ENCODE measurements at regions not wholly inside any gene's neighbourhood (a gene's known extent, or its start where the extent isn't known, plus 50 kb on each side); places are given as distances from the start of the nearest gene placed in this dataset.

- no peaks in the 10 kb centered on the region for H3K36me3 Mint-ChIP-seq
- no peak overlapping the region for H3K27ac Mint-ChIP-seq
- no peaks in the 10 kb centered on the region for H3K9me3 Mint-ChIP-seq
- ATAC-seq: no peak
- no peaks in the 10 kb centered on the region for H3K4me1 Mint-ChIP-seq
- no peaks in the 10 kb centered on the region for H3K27me3 Mint-ChIP-seq
- no peak overlapping the region for H3K4me3 Mint-ChIP-seq
Measured at GRCh38 chr2:136522724-136523123, 242.6 kb upstream of the THSD7B start.

DNA sequence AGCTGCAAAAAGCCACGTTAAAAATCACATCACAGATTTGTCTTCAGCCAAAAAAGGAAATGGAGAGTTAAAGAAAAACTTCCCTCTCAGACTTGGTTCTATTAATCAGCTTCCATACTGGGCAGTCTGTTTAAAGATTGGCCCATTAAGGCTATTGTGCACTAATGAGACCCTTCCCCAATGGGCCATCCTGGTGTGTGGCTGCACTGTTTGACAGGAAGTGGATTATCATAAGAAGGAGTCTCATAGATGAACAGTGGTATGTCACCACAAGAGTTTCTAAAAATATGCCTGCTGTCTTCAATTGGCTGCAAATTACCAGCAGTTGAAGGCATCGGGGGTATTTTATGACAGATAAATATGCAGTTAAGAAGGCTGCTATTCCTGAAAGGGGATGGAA is 247.6 kb upstream of the THSD7B start:
- Mint-ChIP-seq H3K9me3 (no peaks in the 10 kb centered on the region), H3K4me3 (no peak overlapping the region), H3K27ac (no peak overlapping the region), H3K27me3 (peaks cover 25% of the 10 kb centered on the region), H3K4me1 (no peaks in the 10 kb centered on the region), H3K36me3 (no peaks in the 10 kb centered on the region)
- no peak for ATAC-seq

- Mint-ChIP-seq H3K4me1 (no peaks in the 10 kb centered on the region), H3K9me3 (no peaks in the 10 kb centered on the region), H3K27me3 (peaks cover 30% of the 10 kb centered on the region), H3K4me3 (no peak overlapping the region), H3K36me3 (no peaks in the 10 kb centered on the region), H3K27ac (no peak overlapping the region)
- ATAC-seq: no peak
Measured at GRCh38 chr2:136510244-136510643, 255.1 kb upstream of the THSD7B start.

- Mint-ChIP-seq H3K9me3 (no peaks in the 10 kb centered on the region), H3K27ac (no peak overlapping the region), H3K27me3 (peaks cover 16% of the 10 kb centered on the region), H3K36me3 (no peaks in the 10 kb centered on the region), H3K4me3 (no peak overlapping the region), H3K4me1 (no peaks in the 10 kb centered on the region)
- ATAC-seq: no peak
Measured at GRCh38 chr2:136505462-136505861, 259.9 kb upstream of the THSD7B start.

DNA sequence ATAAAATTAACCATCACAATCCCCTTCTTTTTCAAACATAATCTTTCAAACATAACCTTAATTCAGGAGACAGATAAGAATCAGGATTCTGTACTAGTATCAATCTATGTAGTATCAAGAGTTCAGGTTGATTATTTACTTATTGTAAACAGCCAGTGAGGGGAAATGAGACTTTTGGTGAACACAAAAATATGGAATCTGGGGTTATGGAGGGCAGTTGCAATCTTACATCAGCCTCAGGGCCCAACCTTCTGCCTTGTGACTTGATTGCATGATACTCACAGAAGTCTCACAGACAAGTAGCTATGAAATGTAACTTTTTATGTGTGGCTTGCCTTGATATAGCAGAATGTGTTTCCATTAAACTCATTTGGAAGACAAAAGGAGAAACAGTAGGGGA is 262.7 kb upstream of the THSD7B start:
- Mint-ChIP-seq H3K4me1 (no peaks in the 10 kb centered on the region), H3K9me3 (no peaks in the 10 kb centered on the region), H3K4me3 (no peak overlapping the region), H3K27me3 (peaks cover 7% of the 10 kb centered on the region), H3K36me3 (no peaks in the 10 kb centered on the region), H3K27ac (no peak overlapping the region)
- no peak for ATAC-seq

DNA sequence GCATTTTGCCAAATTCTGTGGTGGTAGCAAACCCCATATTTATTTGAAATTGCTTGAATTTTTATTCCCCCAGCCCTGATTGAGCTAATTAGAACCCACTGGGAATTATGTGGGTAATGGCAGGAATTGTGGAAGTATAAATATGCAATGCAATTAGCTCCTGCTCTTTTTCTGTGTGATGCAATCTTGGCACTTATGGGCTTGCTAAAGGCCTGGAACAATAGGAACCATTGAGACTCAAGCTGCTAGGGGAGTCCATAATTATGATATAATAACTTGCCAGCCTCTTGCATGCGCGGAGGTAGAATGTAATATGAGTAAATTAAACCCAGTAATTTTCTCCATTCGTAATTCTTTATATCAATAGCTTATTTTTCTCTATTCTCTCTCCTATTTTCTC is 267.6 kb upstream of the THSD7B start:
- H3K36me3 Mint-ChIP-seq: no peaks in the 10 kb centered on the region
- H3K27ac Mint-ChIP-seq: no peak overlapping the region
- ATAC-seq: no peak
- H3K4me1 Mint-ChIP-seq: peaks cover 6% of the 10 kb centered on the region
- no peaks in the 10 kb centered on the region for H3K9me3 Mint-ChIP-seq
- H3K27me3 Mint-ChIP-seq: peaks cover 28% of the 10 kb centered on the region
- no peak overlapping the region for H3K4me3 Mint-ChIP-seq

DNA sequence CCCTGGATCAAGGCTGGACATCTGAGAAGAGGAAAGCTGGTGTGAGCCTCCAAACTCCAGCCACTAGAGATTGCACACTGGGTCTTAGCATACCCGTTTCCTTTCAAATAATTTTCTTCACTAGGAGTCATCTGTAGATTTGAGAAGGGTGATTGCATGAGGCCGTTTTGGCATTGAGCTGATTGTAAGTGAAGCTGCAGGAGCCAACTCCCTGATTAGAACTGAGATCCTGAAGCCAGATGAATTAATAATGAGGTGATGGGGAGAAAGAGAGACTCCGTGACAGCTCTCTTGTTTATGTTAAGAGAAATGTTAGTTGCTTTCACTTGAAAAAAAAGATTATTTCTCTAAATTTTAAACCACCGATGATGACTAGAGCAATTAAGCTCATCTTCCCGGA is 268.4 kb upstream of the THSD7B start:
- H3K36me3 Mint-ChIP-seq: no peaks in the 10 kb centered on the region
- H3K4me1 Mint-ChIP-seq: peaks cover 6% of the 10 kb centered on the region
- no peak for ATAC-seq
- H3K9me3 Mint-ChIP-seq: peaks cover under 1% of the 10 kb centered on the region
- no peak overlapping the region for H3K4me3 Mint-ChIP-seq
- H3K27me3 Mint-ChIP-seq: peaks cover 32% of the 10 kb centered on the region
- no peak overlapping the region for H3K27ac Mint-ChIP-seq

DNA sequence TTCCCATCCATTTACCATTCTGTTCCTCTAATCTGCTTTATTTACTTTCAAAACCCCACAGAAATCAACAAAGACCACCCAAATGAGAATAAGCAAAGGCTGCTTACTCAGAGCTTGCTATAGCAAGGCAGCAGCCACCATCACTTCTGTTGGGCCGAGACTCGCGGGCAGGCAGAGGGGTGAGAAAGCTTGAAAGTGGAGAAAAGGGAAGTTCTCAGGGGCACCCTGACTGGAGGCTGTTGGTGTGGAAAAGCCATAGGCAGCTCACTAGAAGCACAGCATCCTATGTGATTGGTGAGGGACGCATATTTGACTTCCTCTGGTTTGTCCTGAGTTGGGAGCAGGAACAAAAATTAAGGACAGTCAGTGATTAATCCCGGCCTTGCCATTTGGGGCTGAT is 269.7 kb upstream of the THSD7B start:
- ATAC-seq: peak; percentile 82
- Mint-ChIP-seq H3K4me3 (no peak overlapping the region), H3K4me1 (peaks cover 6% of the 10 kb centered on the region), H3K27ac (no peak overlapping the region), H3K36me3 (no peaks in the 10 kb centered on the region), H3K27me3 (peaks cover 44% of the 10 kb centered on the region), H3K9me3 (peaks cover 6% of the 10 kb centered on the region)

GRCh38 chr2:136492901-136493300 is 272.4 kb upstream of the THSD7B start:
- Mint-ChIP-seq H3K27me3 (peaks cover 42% of the 10 kb centered on the region), H3K36me3 (no peaks in the 10 kb centered on the region), H3K4me1 (peaks cover 6% of the 10 kb centered on the region), H3K9me3 (peaks cover 6% of the 10 kb centered on the region), H3K27ac (no peak overlapping the region), H3K4me3 (no peak overlapping the region)
- ATAC-seq: no peak

DNA sequence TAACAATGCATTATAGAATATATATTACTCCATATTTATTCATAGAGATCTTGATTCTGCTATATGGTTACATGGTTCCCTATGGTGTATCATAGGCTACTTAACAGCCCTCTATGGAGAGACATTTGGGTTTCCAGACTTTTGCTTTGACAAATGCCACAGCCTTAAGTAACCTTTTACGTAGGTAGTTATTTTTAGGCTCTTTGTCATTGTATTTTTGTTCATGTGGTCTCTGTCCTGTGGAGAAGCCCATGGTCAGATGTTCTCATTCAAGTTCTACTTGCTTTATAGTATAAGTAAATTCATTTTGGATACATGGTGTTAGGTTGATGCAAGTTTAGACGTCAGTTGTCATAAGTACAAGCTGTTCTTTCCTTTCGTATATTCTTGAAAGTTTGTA is 275.2 kb upstream of the THSD7B start:
- H3K4me1 Mint-ChIP-seq: peaks cover 6% of the 10 kb centered on the region
- no peak overlapping the region for H3K27ac Mint-ChIP-seq
- H3K27me3 Mint-ChIP-seq: peaks cover 48% of the 10 kb centered on the region
- H3K9me3 Mint-ChIP-seq: peaks cover 9% of the 10 kb centered on the region
- H3K4me3 Mint-ChIP-seq: no peak overlapping the region
- no peak for ATAC-seq
- H3K36me3 Mint-ChIP-seq: no peaks in the 10 kb centered on the region

DNA sequence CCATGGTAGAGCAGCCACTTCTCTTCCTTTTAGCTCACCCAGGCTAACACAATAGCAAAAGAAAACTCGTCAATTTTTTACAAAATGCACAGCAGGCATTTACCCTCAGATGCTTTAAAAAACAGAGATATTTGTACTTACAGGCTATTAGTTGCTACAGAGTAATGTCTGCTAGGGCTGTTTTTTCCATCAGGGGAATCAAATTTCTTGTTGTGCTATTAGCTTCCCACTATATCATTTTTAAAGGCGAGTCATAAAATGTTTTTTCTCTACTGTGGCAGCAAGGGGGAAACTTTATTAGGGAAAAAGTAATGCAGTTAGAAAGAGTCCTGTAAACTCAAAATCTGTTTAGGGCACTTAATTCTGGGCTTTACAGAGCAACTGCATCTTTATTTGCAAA is 277.9 kb upstream of the THSD7B start:
- no peak overlapping the region for H3K4me3 Mint-ChIP-seq
- H3K9me3 Mint-ChIP-seq: peaks cover 9% of the 10 kb centered on the region
- peaks cover 6% of the 10 kb centered on the region for H3K4me1 Mint-ChIP-seq
- ATAC-seq: no peak
- H3K27me3 Mint-ChIP-seq: peaks cover 33% of the 10 kb centered on the region
- H3K27ac Mint-ChIP-seq: no peak overlapping the region
- no peaks in the 10 kb centered on the region for H3K36me3 Mint-ChIP-seq

- Mint-ChIP-seq H3K36me3 (no peaks in the 10 kb centered on the region), H3K9me3 (peaks cover 3% of the 10 kb centered on the region), H3K27me3 (peaks cover 25% of the 10 kb centered on the region), H3K4me1 (peaks cover 6% of the 10 kb centered on the region), H3K4me3 (no peak overlapping the region), H3K27ac (no peak overlapping the region)
- peak; percentile 80 for ATAC-seq
Measured at GRCh38 chr2:136486115-136486514, 279.2 kb upstream of the THSD7B start.

DNA sequence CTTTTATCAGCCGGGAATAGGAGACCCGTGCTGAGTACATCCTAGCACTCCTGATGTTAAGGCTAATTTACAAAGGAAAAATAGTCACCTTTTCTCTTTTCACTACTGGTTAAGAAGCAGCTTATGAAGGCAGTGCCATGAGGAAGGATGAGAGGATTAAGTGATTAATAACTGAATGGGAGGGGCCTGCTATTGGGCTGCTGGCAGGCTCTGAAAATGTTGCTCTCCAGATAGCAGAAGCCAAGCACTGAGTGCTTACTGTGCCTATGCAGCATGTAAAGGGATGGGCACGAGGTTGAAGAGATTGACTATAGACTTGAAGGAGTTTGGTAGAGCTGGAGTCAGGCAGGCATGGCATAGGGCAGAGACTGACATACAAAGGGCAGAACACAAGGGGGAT is 282.4 kb upstream of the THSD7B start:
- no peak for ATAC-seq
- Mint-ChIP-seq H3K36me3 (peaks cover 12% of the 10 kb centered on the region), H3K27me3 (peaks cover 16% of the 10 kb centered on the region), H3K9me3 (peaks cover 15% of the 10 kb centered on the region), H3K4me1 (peaks cover 6% of the 10 kb centered on the region), H3K4me3 (no peak overlapping the region), H3K27ac (no peak overlapping the region)

DNA sequence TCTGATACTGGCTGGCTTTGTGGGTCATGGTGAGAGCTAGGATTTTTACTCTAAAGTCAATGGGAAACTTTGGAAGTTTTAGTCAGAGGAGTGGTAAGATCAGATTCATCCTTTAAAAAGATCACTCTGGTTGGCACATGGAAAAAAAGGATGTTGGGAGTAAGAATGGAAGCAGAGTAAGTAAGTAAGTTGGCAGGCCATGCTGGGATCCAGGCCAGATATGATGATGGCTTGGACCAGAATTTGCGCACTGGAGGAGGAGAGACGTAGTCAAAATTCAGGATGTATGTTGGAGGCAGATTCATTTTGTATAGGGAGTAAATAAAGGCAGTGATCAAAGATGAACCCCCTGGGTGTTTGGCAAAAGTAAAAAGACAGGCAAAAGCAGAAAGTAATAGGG is 283.3 kb upstream of the THSD7B start:
- peaks cover 9% of the 10 kb centered on the region for H3K27me3 Mint-ChIP-seq
- no peak overlapping the region for H3K4me3 Mint-ChIP-seq
- H3K36me3 Mint-ChIP-seq: peaks cover 13% of the 10 kb centered on the region
- H3K9me3 Mint-ChIP-seq: peaks cover 21% of the 10 kb centered on the region
- H3K27ac Mint-ChIP-seq: no peak overlapping the region
- no peak for ATAC-seq
- H3K4me1 Mint-ChIP-seq: peaks cover 6% of the 10 kb centered on the region

DNA sequence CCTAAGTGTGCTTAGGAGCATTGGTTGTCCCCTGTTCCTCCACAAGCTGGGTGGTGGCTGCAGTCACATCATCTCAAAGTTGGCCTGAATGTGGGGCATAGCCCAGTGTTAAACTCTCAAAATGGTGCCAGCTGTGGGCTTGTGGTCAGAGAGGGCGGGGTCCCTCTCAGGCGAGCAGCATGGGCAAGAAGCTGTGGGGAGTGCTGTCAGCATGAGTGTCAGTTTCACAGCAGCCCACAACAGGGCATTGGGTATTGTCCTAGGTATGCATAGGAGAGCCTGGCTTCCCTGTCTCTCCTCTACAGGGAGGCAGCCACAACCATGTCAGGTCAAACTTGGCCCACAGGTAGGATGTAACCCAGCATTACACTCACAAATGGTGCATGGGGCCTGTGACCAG is 285.6 kb upstream of the THSD7B start:
- H3K27me3 Mint-ChIP-seq: no peaks in the 10 kb centered on the region
- ATAC-seq: no peak
- H3K9me3 Mint-ChIP-seq: peaks cover 23% of the 10 kb centered on the region
- no peaks in the 10 kb centered on the region for H3K4me1 Mint-ChIP-seq
- H3K4me3 Mint-ChIP-seq: no peak overlapping the region
- H3K27ac Mint-ChIP-seq: no peak overlapping the region
- peaks cover 13% of the 10 kb centered on the region for H3K36me3 Mint-ChIP-seq

- Mint-ChIP-seq H3K9me3 (peaks cover 8% of the 10 kb centered on the region), H3K4me1 (no peaks in the 10 kb centered on the region), H3K36me3 (no peaks in the 10 kb centered on the region), H3K4me3 (no peak overlapping the region), H3K27ac (no peak overlapping the region), H3K27me3 (peaks cover 54% of the 10 kb centered on the region)
- no peak for ATAC-seq
Measured at GRCh38 chr2:136468799-136469369, 296.5 kb upstream of the THSD7B start.

- no peaks in the 10 kb centered on the region for H3K36me3 Mint-ChIP-seq
- no peaks in the 10 kb centered on the region for H3K9me3 Mint-ChIP-seq
- H3K4me1 Mint-ChIP-seq: no peaks in the 10 kb centered on the region
- peaks cover 46% of the 10 kb centered on the region for H3K27me3 Mint-ChIP-seq
- H3K4me3 Mint-ChIP-seq: no peak overlapping the region
- ATAC-seq: no peak
- H3K27ac Mint-ChIP-seq: no peak overlapping the region
Measured at GRCh38 chr2:136452528-136452927, 312.8 kb upstream of the THSD7B start.

All from stimulated activated memory B cell treated with anti-CD40 and anti-IgM and Interleukin-4, amounts not matched to agents 10 μg/mL and 1 μg/mL and 100 μg/mL, for 72 hours (primary cell).